Endothelial cell of umbilical vein (primary cell): ENCODE measurements at regions not wholly inside any gene's neighbourhood (a gene's known extent, or its start where the extent isn't known, plus 50 kb on each side); places are given as distances from the start of the nearest gene placed in this dataset.

Experiments used
- BruUV-seq: library from RNA; stranded (reverse); fragments of 400-500 nt; replicated peaks from 2 replicates; lab custom pipeline; 2021; lab: Mats Ljungman, UMichigan
- CTCF ChIA-PET: fragments of 300-600, 350-600 bp; sonication (Branson Sonifier 250); formaldehyde crosslinking; loops from one replicate; lab custom pipeline; 2021; ENCODE audit warnings: antibody characterized with exemption, inconsistent platforms; lab: Charles Lee
- POLR2A ChIA-PET: fragments of 300-600, 350-600 bp; sonication (Branson Sonifier 250); formaldehyde crosslinking; loops from one replicate; lab custom pipeline; 2021; ENCODE audit warnings: antibody characterized with exemption, inconsistent platforms; lab: Charles Lee
- DNase-seq: peaks from one replicate; pipeline ENCODE4 v3.0.0-alpha.2; 2011; ENCODE audit warnings: low read depth, low spot score
- FAIRE-seq: peaks from 2 replicates; lab custom pipeline; 2011; peaks lifted over from hg19 to GRCh38; lab: Jason Lieb, UNC
- H2AFZ ChIP-seq: 2 replicates; pipeline ENCODE4 v1.6.0; 2012; ENCODE audit warnings: low read depth, low read length, control low read depth, inconsistent platforms
- H3K27ac ChIP-seq: 2 replicates; pipeline ENCODE4 v1.5.1; 2011; ENCODE audit warnings: low read depth, mild to moderate bottlenecking, control low read depth, low read length, moderate library complexity; ENCODE audit not compliant: insufficient read depth
- H3K27me3 ChIP-seq, 2 experiments: 2 replicates each; pipeline versions ENCODE4 v1.6.0 to v1.6.1; 2011; ENCODE audit warnings: low read length in 2 of 2, mixed read lengths in 1 of 2; ENCODE audit not compliant: control insufficient read depth in 2 of 2, insufficient read depth in 2 of 2
- H3K36me3 ChIP-seq, 2 experiments: 2 replicates in 1 of 2; 3 replicates in 1 of 2; pipeline ENCODE4 v1.5.1; 2011; ENCODE audit warnings: low read length in 2 of 2, mild to moderate bottlenecking in 1 of 2, moderate library complexity in 1 of 2; ENCODE audit not compliant: control insufficient read depth in 2 of 2, insufficient read depth in 2 of 2; ENCODE audit errors: extremely low read depth in 1 of 2
- H3K4me1 ChIP-seq: 3 replicates; pipeline ENCODE4 v1.5.1; 2011; ENCODE audit warnings: mild to moderate bottlenecking, low read length; ENCODE audit not compliant: control insufficient read depth, insufficient read depth; ENCODE audit errors: extremely low read depth
- H3K4me2 ChIP-seq: 2 replicates; pipeline ENCODE4 v1.6.1; 2011; ENCODE audit warnings: low read length, control low read depth, mixed read lengths; ENCODE audit not compliant: insufficient read depth
- H3K4me3 ChIP-seq, 3 experiments: fragments of 200-600 bp in 1 of 3; sonication (generic), shearing (Covaris generic) in 1 of 3; replicated peaks in 1 of 3; 2 replicates each; pipeline ENCODE4 v1.5.1; 2011 to 2016; ENCODE audit warnings: control low read depth in 3 of 3, low read length in 3 of 3, mild to moderate bottlenecking in 2 of 3, inconsistent platforms in 1 of 3, low read depth in 1 of 3, moderate library complexity in 1 of 3; ENCODE audit not compliant: insufficient read depth in 1 of 3
- H3K79me2 ChIP-seq: 2 replicates; pipeline ENCODE4 v1.6.0; 2012; ENCODE audit warnings: low read length, inconsistent platforms; ENCODE audit not compliant: control insufficient read depth, insufficient read depth
- H3K9ac ChIP-seq: replicated peaks from 2 replicates; pipeline ENCODE3; 2011; ENCODE audit warnings: low read length, control low read depth; ENCODE audit not compliant: insufficient read depth; ENCODE audit errors: extremely low read depth
- H3K9me1 ChIP-seq: replicated peaks from 3 replicates; pipeline ENCODE4 v1.6.0; 2011; ENCODE audit warnings: mild to moderate bottlenecking, low read length; ENCODE audit not compliant: control insufficient read depth, insufficient read depth; ENCODE audit errors: extremely low read depth
- H3K9me3 ChIP-seq: replicated peaks from 2 replicates; pipeline ENCODE4 v1.5.1; 2012; ENCODE audit warnings: low read length, inconsistent platforms; ENCODE audit not compliant: control insufficient read depth, insufficient read depth
- H4K20me1 ChIP-seq: replicated peaks from 2 replicates; pipeline ENCODE3; 2011; ENCODE audit warnings: mild to moderate bottlenecking, low read length; ENCODE audit not compliant: control insufficient read depth, insufficient read depth; ENCODE audit errors: extremely low read depth
- FOS ChIP-seq: IDR thresholded peaks from 2 replicates; pipeline ENCODE4 v1.6.1; 2011; ENCODE audit warnings: mild to moderate bottlenecking, low read length, moderate library complexity, borderline replicate concordance; ENCODE audit not compliant: insufficient read depth
- GATA2 ChIP-seq: IDR thresholded peaks from 2 replicates; pipeline ENCODE4 v1.7.0; 2011; ENCODE audit warnings: low read depth, mild to moderate bottlenecking, moderate library complexity, mixed read lengths, low read length; ENCODE audit not compliant: insufficient read length, insufficient read depth
- POLR2A ChIP-seq: IDR thresholded peaks from 2 replicates; pipeline ENCODE4 v1.6.1; 2012; ENCODE audit warnings: low read depth, mild to moderate bottlenecking, control low read depth, low read length
- POLR2AphosphoS5 ChIP-seq: IDR thresholded peaks from 2 replicates; pipeline ENCODE4 v1.6.1; 2012; ENCODE audit warnings: low read depth, mild to moderate bottlenecking, control low read depth, low read length, moderate library complexity; ENCODE audit not compliant: insufficient read depth
- dilution Hi-C: fragments of 300-500 bp; cut with MboI; formaldehyde crosslinking; loops from one replicate; pipeline ENCODE4 v1.15.0; 2019; ENCODE audit warnings: low sequenced_read_pairs; ENCODE audit not compliant: extremely low pct_ligation_motif_present
- intact Hi-C: fragments of 100-400 bp; cut with micrococcal nuclease; formaldehyde crosslinking; loops from one replicate; pipeline ENCODE4 v1.10.0; 2022
- TF ChIP-seq, protein P1 (sequence below): IDR thresholded peaks from 2 replicates; pipeline ENCODE4 v1.6.1; 2011; ENCODE audit not compliant: insufficient read depth, insufficient read length

DNA sequence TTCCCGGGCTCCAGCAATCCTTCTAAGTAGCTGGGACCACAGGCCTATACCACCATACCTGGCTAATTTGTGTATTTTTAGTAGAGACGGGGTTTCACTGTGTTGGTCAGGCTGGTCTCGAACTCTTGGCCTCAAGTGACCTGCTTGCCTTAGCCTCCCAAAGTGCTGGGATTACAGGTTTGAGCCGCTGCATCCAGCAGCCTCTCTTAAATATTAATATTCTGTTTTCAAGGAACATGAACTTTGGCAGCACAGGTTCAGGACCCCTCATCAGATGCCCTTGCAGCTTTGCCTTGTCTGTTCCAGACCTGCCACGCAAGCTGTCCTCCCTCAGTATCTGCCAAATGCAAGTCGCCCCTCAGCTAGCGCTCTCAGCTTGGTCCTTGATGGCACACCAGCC lies 166.8 kb downstream of the KCTD15 start:
- FAIRE-seq (no peak), DNase-seq (no peak)
- BruUV-seq: no TSS peak
- H3K27ac ChIP-seq: no peak overlapping the region
- H3K4me1 ChIP-seq: no peaks in the 10 kb centered on the region
- H3K4me3 ChIP-seq: no peak overlapping the region
- intact Hi-C loops: no loop called here
- ChIA-PET CTCF (interaction anchor here (1.0 to 2.2 kb wide), 4 partner anchors 8 to 186 kb away, joined by 3 to 5 read pairs (median 4); no protein-coding TSS in a partner anchor), POLR2A (no interaction called here)
- no peaks in the 10 kb centered on the region for H3K9me3 ChIP-seq
- dilution Hi-C loops: no loop called here
- no peak overlapping the region for H2AFZ ChIP-seq
- H4K20me1 ChIP-seq: no peaks in the 10 kb centered on the region
- H3K9me1 ChIP-seq: no peaks in the 10 kb centered on the region
- no peak overlapping the region for H3K4me2 ChIP-seq
- peaks cover 0 to 3% of the 10 kb centered on the region in 2 experiments for H3K27me3 ChIP-seq
- TF ChIP-seq POLR2AphosphoS5 (no peak), POLR2A (no peak), FOS (no peak), GATA2 (no peak)
- TF ChIP-seq, protein P1, sequence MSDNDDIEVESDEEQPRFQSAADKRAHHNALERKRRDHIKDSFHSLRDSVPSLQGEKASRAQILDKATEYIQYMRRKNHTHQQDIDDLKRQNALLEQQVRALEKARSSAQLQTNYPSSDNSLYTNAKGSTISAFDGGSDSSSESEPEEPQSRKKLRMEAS: no peak
- no peak overlapping the region for H3K9ac ChIP-seq
- H3K36me3 ChIP-seq: no peaks in the 10 kb centered on the region
- H3K79me2 ChIP-seq: no peaks in the 10 kb centered on the region

- intact Hi-C loops (no loop called here), dilution Hi-C loops (no loop called here)
- CTCF ChIA-PET: interaction anchor here (0.9 to 1.4 kb wide), 3 partner anchors 27 to 193 kb away, joined by 3 to 6 read pairs (median 3); no protein-coding TSS in a partner anchor
- Histone ChIP-seq H3K9ac (no peak overlapping the region), H3K9me1 (no peaks in the 10 kb centered on the region), H3K4me2 (no peak overlapping the region), H3K36me3 (no peaks in the 10 kb centered on the region), H3K4me1 (no peaks in the 10 kb centered on the region), H3K27ac (no peak overlapping the region), H3K79me2 (no peaks in the 10 kb centered on the region), H3K27me3 (peaks cover 0 to 6% of the 10 kb centered on the region in 2 experiments), H2AFZ (no peak overlapping the region), H4K20me1 (no peaks in the 10 kb centered on the region), H3K4me3 (no peak overlapping the region), H3K9me3 (no peaks in the 10 kb centered on the region)
- no TSS peak for BruUV-seq
- DNase-seq (no peak), FAIRE-seq (no peak)
- no peak for TF ChIP-seq POLR2A
- POLR2A ChIA-PET: no interaction called here
Measured at GRCh38 chr19:33971073-33971472, 174.4 kb downstream of the KCTD15 start.
